IMR-90 (cell line): ENCODE measurements at regions not wholly inside any gene's neighbourhood (a gene's known extent, or its start where the extent isn't known, plus 50 kb on each side); places are given as distances from the start of the nearest gene placed in this dataset.

Source experiments
- ATAC-seq: fragments of 200-7000 bp; cut with Tn5 transposase; 2 replicates; pipeline ENCODE4 v1.9.1; 2020; ENCODE audit warnings: low read depth, mild to moderate bottlenecking, moderate library complexity
- BruUV-seq: library from RNA; stranded (reverse); fragments of 400-500 nt; replicated peaks from 2 replicates; lab custom pipeline; 2021; lab: Mats Ljungman, UMichigan
- CTCF ChIA-PET: fragments of 300-600 bp; formaldehyde crosslinking; extraction: SDS; loops from one replicate; lab custom pipeline; 2021; ENCODE audit warnings: antibody characterized with exemption; lab: Yijun Ruan, JAX
- POLR2A ChIA-PET: fragments of 300-600 bp; sonication (Branson Sonifier 250); formaldehyde crosslinking; loops from one replicate; lab custom pipeline; 2022; ENCODE audit warnings: antibody characterized with exemption; ENCODE audit not compliant: unreplicated experiment; lab: Charles Lee
- DNase-seq: peaks from one replicate; pipeline ENCODE4 v3.0.0; 2013
- H2AFZ ChIP-seq: replicated peaks from 2 replicates; pipeline ENCODE3; 2013; ENCODE audit warnings: low read length, mild to moderate bottlenecking; ENCODE audit not compliant: poor library complexity
- H2AK5ac ChIP-seq: 2 replicates; pipeline ENCODE4 v1.6.1; 2013; ENCODE audit warnings: low read depth, low read length, inconsistent platforms
- H2AK9ac ChIP-seq: replicated peaks from 2 replicates; pipeline ENCODE3; 2013; ENCODE audit warnings: mild to moderate bottlenecking, low read depth, low read length, moderate library complexity; ENCODE audit not compliant: poor library complexity
- H2BK120ac ChIP-seq: 2 replicates; pipeline ENCODE4 v1.6.1; 2013; ENCODE audit warnings: low read depth, low read length, inconsistent platforms
- H2BK15ac ChIP-seq: 3 replicates; pipeline ENCODE4 v1.6.1; 2013; ENCODE audit warnings: low read depth, low read length, inconsistent platforms
- H2BK20ac ChIP-seq: 2 replicates; pipeline ENCODE4 v1.6.1; 2013; ENCODE audit warnings: low read depth, mild to moderate bottlenecking, inconsistent platforms, low read length, moderate library complexity
- H2BK5ac ChIP-seq: 2 replicates; pipeline ENCODE4 v1.6.1; 2013; ENCODE audit warnings: mild to moderate bottlenecking, low read depth, low read length, inconsistent platforms; ENCODE audit not compliant: poor library complexity, severe bottlenecking
- H3K14ac ChIP-seq: replicated peaks from 2 replicates; pipeline ENCODE4 v1.6.1; 2013; ENCODE audit warnings: low read depth, low read length, inconsistent platforms
- H3K18ac ChIP-seq: 2 replicates; pipeline ENCODE4 v1.6.1; 2013; ENCODE audit warnings: low read depth, low read length, control low read depth
- H3K23ac ChIP-seq: 2 replicates; pipeline ENCODE4 v1.6.1; 2013; ENCODE audit warnings: low read depth, low read length, inconsistent platforms
- H3K27ac ChIP-seq: 2 replicates; pipeline ENCODE4 v1.5.1; 2013; ENCODE audit warnings: mild to moderate bottlenecking, control low read depth, low read length; ENCODE audit not compliant: insufficient read depth
- H3K27me3 ChIP-seq: 2 replicates; pipeline ENCODE4 v1.6.1; 2013; ENCODE audit warnings: low read length; ENCODE audit not compliant: control insufficient read depth, insufficient read depth
- H3K36me3 ChIP-seq: 2 replicates; pipeline ENCODE4 v1.6.1; 2013; ENCODE audit warnings: low read length, mixed read lengths; ENCODE audit not compliant: control insufficient read depth, insufficient read depth
- H3K4ac ChIP-seq: 2 replicates; pipeline ENCODE4 v1.6.1; 2013; ENCODE audit warnings: low read depth, low read length, inconsistent platforms
- H3K4me1 ChIP-seq: 2 replicates; pipeline ENCODE4 v1.6.1; 2013; ENCODE audit warnings: low read length, mixed read lengths; ENCODE audit not compliant: control insufficient read depth, insufficient read depth
- H3K4me2 ChIP-seq: 2 replicates; pipeline ENCODE4 v1.6.1; 2013; ENCODE audit warnings: low read depth, mild to moderate bottlenecking, control low read depth, low read length, moderate library complexity
- H3K4me3 ChIP-seq: 2 replicates; pipeline ENCODE4 v1.5.1; 2013; ENCODE audit warnings: low read depth, mild to moderate bottlenecking, control low read depth, low read length, moderate library complexity; ENCODE audit not compliant: insufficient read depth
- H3K56ac ChIP-seq: 2 replicates; pipeline ENCODE4 v1.6.1; 2013; ENCODE audit warnings: low read length, inconsistent platforms; ENCODE audit not compliant: insufficient read depth; ENCODE audit errors: extremely low read depth
- H3K79me1 ChIP-seq, 2 experiments: 2 replicates each; pipeline ENCODE4 v1.6.1; 2013; ENCODE audit warnings: low read length in 2 of 2, inconsistent platforms in 1 of 2, low read depth in 1 of 2
- H3K9ac ChIP-seq: 2 replicates; pipeline ENCODE4 v1.6.1; 2013; ENCODE audit warnings: low read depth, low read length, control low read depth
- H3K9me1 ChIP-seq: 2 replicates; pipeline ENCODE4 v1.6.1; 2013; ENCODE audit warnings: low read length, inconsistent platforms; ENCODE audit not compliant: insufficient read depth
- H3K9me3 ChIP-seq: 2 replicates; pipeline ENCODE4 v1.6.1; 2013; ENCODE audit warnings: low read length; ENCODE audit not compliant: control insufficient read depth, insufficient read depth
- H4K20me1 ChIP-seq: 2 replicates; pipeline ENCODE4 v1.6.1; 2013; ENCODE audit warnings: low read length, inconsistent platforms; ENCODE audit not compliant: insufficient read depth
- H4K5ac ChIP-seq: 2 replicates; pipeline ENCODE4 v1.6.1; 2013; ENCODE audit warnings: mild to moderate bottlenecking, low read depth, low read length, control low read depth
- H4K8ac ChIP-seq, 2 experiments: 2 replicates each; pipeline ENCODE4 v1.6.1; 2013; ENCODE audit warnings: low read depth in 2 of 2, low read length in 2 of 2, control low read depth in 1 of 2, inconsistent platforms in 1 of 2
- H4K91ac ChIP-seq: 2 replicates; pipeline ENCODE4 v1.6.1; 2013; ENCODE audit warnings: low read depth, low read length, inconsistent platforms; ENCODE audit not compliant: insufficient read depth
- BHLHE40 ChIP-seq: fragments of 150-350 bp; IDR thresholded peaks from 2 replicates; pipeline ENCODE4 v1.6.1; 2016; ENCODE audit warnings: mild to moderate bottlenecking, low read depth, low read length
- CEBPB ChIP-seq: IDR thresholded peaks from 2 replicates; pipeline ENCODE4 v1.6.1; 2012; ENCODE audit warnings: low read depth, low read length, improper control_type of control experiment
- CHD1 ChIP-seq: IDR thresholded peaks from 2 replicates; pipeline ENCODE4 v1.6.1; 2012; ENCODE audit warnings: low read depth, low read length, improper control_type of control experiment
- CTCF ChIP-seq: conservative IDR thresholded peaks from 2 replicates; pipeline ENCODE4 v1.5.1; 2012; ENCODE audit warnings: mild to moderate bottlenecking, low read depth, low read length, improper control_type of control experiment
- ELK1 ChIP-seq: fragments of 150-350 bp; IDR thresholded peaks from 2 replicates; pipeline ENCODE4 v1.6.1; 2016; ENCODE audit warnings: low read depth, mild to moderate bottlenecking, low read length, moderate library complexity, borderline replicate concordance
- FOS ChIP-seq: fragments of 150-350 bp; IDR thresholded peaks from 2 replicates; pipeline ENCODE4 v1.6.1; 2016; ENCODE audit warnings: low read depth, low read length
- MAFK ChIP-seq: IDR thresholded peaks from 2 replicates; pipeline ENCODE4 v1.6.1; 2012; ENCODE audit warnings: low read depth, low read length, improper control_type of control experiment
- MAZ ChIP-seq: IDR thresholded peaks from 2 replicates; pipeline ENCODE4 v1.6.1; 2012; ENCODE audit warnings: low read depth, mild to moderate bottlenecking, low read length, improper control_type of control experiment, moderate library complexity, borderline replicate concordance
- MXI1 ChIP-seq: IDR thresholded peaks from 2 replicates; pipeline ENCODE4 v1.6.1; 2012; ENCODE audit warnings: low read depth, mild to moderate bottlenecking, low read length, moderate library complexity, borderline replicate concordance
- NFE2L2 ChIP-seq: fragments of 150-350 bp; IDR thresholded peaks from 2 replicates; pipeline ENCODE4 v1.6.1; 2016; ENCODE audit warnings: low read depth, mild to moderate bottlenecking, low read length
- RAD21 ChIP-seq: IDR thresholded peaks from 2 replicates; pipeline ENCODE4 v1.6.1; 2012; ENCODE audit warnings: low read length, improper control_type of control experiment
- RCOR1 ChIP-seq: IDR thresholded peaks from 2 replicates; pipeline ENCODE4 v1.6.1; 2012; ENCODE audit warnings: mild to moderate bottlenecking, low read length, improper control_type of control experiment; ENCODE audit not compliant: insufficient replicate concordance
- RFX5 ChIP-seq: IDR thresholded peaks from 2 replicates; pipeline ENCODE4 v1.8.0; 2012; ENCODE audit warnings: low read depth, mild to moderate bottlenecking, low read length, moderate library complexity
- SMC3 ChIP-seq: fragments of 150-350 bp; IDR thresholded peaks from 2 replicates; pipeline ENCODE4 v1.6.1; 2016; ENCODE audit warnings: low read depth, mild to moderate bottlenecking, antibody characterized with exemption, low read length, moderate library complexity
- WGBS, 2 experiments: methylation state at CpG; one replicate each; pipeline versions ENCODE4 v1.1.5 to v1.1.7; 2013; ENCODE audit warnings: missing lambda C conversion rate in 2 of 2; ENCODE audit not compliant: insufficient read length in 1 of 2; ENCODE audit errors: extremely low coverage in 2 of 2; 5-methylcytosine and 5-hydroxymethylcytosine counted together
- dilution Hi-C: fragments of 300-500 bp; cut with HindIII; formaldehyde crosslinking; loops from one replicate; pipeline ENCODE4 v1.14.3; 2018; ENCODE audit warnings: low sequenced_read_pairs; ENCODE audit not compliant: unreplicated experiment
- in situ Hi-C: fragments of 300-500 bp; cut with MboI; formaldehyde crosslinking; loops from 3 replicates; pipeline ENCODE4 v1.14.3; 2019; ENCODE audit warnings: low sequenced_read_pairs, inconsistent platforms, mixed read lengths
- intact Hi-C: fragments of 100-400 bp; cut with micrococcal nuclease; formaldehyde crosslinking; loops from 2 replicates; pipeline ENCODE4 v1.10.0; 2022

GRCh38 chr10:129102906-129103693 is 363.9 kb upstream of the MGMT start:
- POLR2A ChIA-PET: no interaction called here
- Histone ChIP-seq H3K9me1 (no peaks in the 10 kb centered on the region), H4K91ac (peak overlapping the region; percentile 37; the same call in 1 of the 2 replicates), H3K36me3 (no peaks in the 10 kb centered on the region), H3K23ac (no peak overlapping the region), H3K14ac (no peak overlapping the region), H3K4me1 (peaks cover 8% of the 10 kb centered on the region), H3K79me1 (no peaks in the 10 kb centered on the region), H4K5ac (peak overlapping the region; percentile 68; the same call in 1 of the 2 replicates), H2BK120ac (no peak overlapping the region), H3K27ac (peak overlapping the region; percentile 51), H3K9me3 (peaks cover 7% of the 10 kb centered on the region; the same call in 1 of the 2 replicates), H2AFZ (no peak overlapping the region), H3K9ac (no peak overlapping the region), H2BK5ac (no peak overlapping the region), H2BK20ac (no peak overlapping the region), H3K56ac (no peak overlapping the region), H3K4ac (no peak overlapping the region), H4K20me1 (no peaks in the 10 kb centered on the region), H3K4me2 (no peak overlapping the region), H3K4me3 (no peak overlapping the region), H3K27me3 (no peaks in the 10 kb centered on the region; the same call in 1 of the 2 replicates), H3K18ac (peak overlapping the region; percentile 61; the same call in 1 of the 2 replicates), H4K8ac (peak overlapping the region in 1 of 2 experiments; percentile 88; a peak in 1 of 4 replicates), H2AK5ac (no peak overlapping the region), H2AK9ac (no peak overlapping the region), H2BK15ac (no peak overlapping the region; the same call in 2 of the 3 replicates)
- ATAC-seq: no peak; the same call in 1 of the 2 replicates
- dilution Hi-C loops (no loop called here), in situ Hi-C loops (no loop called here), intact Hi-C loops (no loop called here)
- peak; percentile 16 for DNase-seq
- CTCF ChIA-PET: no interaction called here
- 68% methylated on average over 2 of the region's 7 CpGs; no CpG with 5 or more reads in 1 of the 2 experiments for WGBS, 2 experiments
- BruUV-seq: no TSS peak
- no peak for TF ChIP-seq MXI1
- TF ChIP-seq CHD1: no peak
- TF ChIP-seq BHLHE40: no peak
- TF ChIP-seq RFX5: no peak
- no peak for TF ChIP-seq CTCF
- TF ChIP-seq NFE2L2: no peak
- TF ChIP-seq MAFK: no peak
- TF ChIP-seq FOS: no peak
- TF ChIP-seq CEBPB: no peak
- TF ChIP-seq MAZ: no peak
- TF ChIP-seq ELK1: no peak
- no peak for TF ChIP-seq RAD21
- TF ChIP-seq RCOR1: no peak
- TF ChIP-seq SMC3: no peak
